Epithelial cell of esophagus (primary cell): ENCODE measurements at regions not wholly inside any gene's neighbourhood (a gene's known extent, or its start where the extent isn't known, plus 50 kb on each side); places are given as distances from the start of the nearest gene placed in this dataset.

Experiments used
- DNase-seq: peaks from one replicate; pipeline ENCODE4 v3.0.0; 2010; ENCODE audit warnings: low read depth
- H3K4me3 ChIP-seq: 2 replicates; pipeline ENCODE4 v1.5.1; 2011; ENCODE audit warnings: mild to moderate bottlenecking, low read length, control low read depth
- CTCF ChIP-seq: IDR thresholded peaks from 2 replicates; pipeline ENCODE4 v1.5.1; 2011; ENCODE audit warnings: low read depth, mild to moderate bottlenecking, low read length, control low read depth, inconsistent platforms; ENCODE audit not compliant: insufficient read depth; ENCODE audit errors: missing control alignments

DNA sequence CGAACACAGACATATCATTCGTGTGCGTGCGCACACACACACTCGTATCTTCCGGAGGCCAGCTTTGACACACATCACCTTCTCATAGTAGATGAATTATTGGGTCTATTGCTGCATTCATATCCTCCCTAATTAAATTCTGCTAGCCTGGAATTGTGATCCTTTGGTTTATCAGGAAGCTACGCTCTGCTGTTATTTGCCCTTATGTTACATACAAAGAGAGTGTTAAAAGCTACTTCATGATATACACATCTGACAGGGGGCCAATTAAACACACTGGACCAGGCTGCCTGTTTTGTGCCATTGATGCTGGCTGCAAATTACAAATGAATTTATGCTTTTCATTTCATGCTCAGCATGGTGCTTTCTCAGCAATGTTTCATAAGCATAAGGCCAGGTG is 252.0 kb downstream of the RHOU start:
- no peak for TF ChIP-seq CTCF
- DNase-seq, result no peak
- H3K4me3 ChIP-seq, result no peak overlapping the region

GRCh38 chr1:228987736-228988506 is 252.6 kb downstream of the RHOU start:
- no peak overlapping the region for H3K4me3 ChIP-seq
- no peak for DNase-seq
- TF ChIP-seq CTCF, result no peak

- DNase-seq, result no peak
- H3K4me3 ChIP-seq, result no peak overlapping the region
Observed at GRCh38 chr1:228988664-228989063, 253.4 kb downstream of the RHOU start.

GRCh38 chr1:228989176-228989575 is 253.9 kb downstream of the RHOU start:
- no peak for TF ChIP-seq CTCF
- H3K4me3 ChIP-seq, result no peak overlapping the region
- DNase-seq, result no peak

More at GRCh38 chr1:228988664-228989063, 253.4 kb downstream of the RHOU start:
- no peak for TF ChIP-seq CTCF

DNA sequence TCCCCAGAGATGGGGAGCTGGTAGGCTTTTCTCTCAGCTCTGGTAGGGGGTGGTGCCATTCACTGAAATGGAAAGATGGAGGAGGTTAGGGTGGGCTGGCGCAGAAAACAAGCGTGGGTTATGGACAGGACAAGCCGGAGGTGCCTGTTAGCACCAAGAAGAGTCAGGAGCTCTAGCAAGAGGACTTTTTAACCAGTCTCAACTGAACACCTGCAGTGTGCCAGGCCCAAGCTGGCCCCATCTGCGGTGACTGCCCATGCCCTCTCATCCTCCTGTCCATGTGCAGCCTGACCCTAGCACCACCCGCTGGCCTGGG is 254.4 kb downstream of the RHOU start:
- no peak for DNase-seq
- H3K4me3 ChIP-seq, result no peak overlapping the region
- no peak for TF ChIP-seq CTCF

DNA sequence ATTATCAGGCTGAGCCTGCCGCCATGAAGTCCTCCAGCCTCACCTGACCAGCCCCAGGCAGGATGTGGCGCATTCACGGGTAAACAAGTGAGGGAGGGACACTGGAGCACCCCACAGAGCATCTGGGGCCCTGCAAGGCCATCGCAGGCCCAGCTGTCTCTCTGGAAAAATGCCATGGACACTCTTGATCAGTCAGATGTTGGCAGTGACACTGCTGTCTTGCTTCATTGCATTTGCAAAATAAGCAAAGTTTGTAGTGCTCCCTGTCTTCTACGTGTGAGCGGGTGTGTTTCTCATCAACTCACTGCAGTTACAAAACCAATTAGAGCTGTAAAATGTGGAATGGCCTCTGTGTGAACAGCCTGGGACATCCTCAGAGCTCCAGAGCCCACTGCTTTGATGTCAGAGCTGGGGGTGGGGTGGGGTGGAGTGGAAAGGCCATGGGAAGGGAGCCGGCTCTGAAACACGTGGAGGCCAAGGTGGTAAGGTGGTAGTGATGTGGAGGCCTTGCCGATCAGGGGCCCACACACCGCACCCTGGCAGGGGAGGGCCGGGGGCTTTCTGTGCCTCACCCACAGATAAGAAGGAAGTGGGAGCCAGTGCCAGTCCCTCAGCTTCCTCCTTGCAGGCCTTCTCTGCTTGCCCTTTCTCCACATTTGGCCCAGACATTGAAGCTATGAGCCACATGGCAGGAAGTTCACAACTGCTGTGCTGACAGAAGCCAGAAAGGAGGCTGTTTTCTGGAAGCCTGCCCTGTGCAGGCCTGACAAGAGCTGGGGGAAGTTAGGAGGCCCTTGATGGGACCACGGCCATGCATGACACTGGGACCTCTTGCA is 254.9 kb downstream of the RHOU start:
- no peak for DNase-seq
- TF ChIP-seq CTCF, result no peak

More for the DNA sequence above, 254.9 kb downstream of the RHOU start:
- no peak overlapping the region for H3K4me3 ChIP-seq
